MM.1S (cell line): ENCODE measurements at regions not wholly inside any gene's neighbourhood (a gene's known extent, or its start where the extent isn't known, plus 50 kb on each side); places are given as distances from the start of the nearest gene placed in this dataset.
"Not testable (repeated sequence)": the region's sequence is repeated elsewhere in the genome, so short reads cannot be mapped to it uniquely, and the experiment has no call there.

Experiments used
- CTCF ChIP-seq: fragments of 300-600 bp; sonication (generic); IDR thresholded peaks from 2 replicates; pipeline ENCODE4 v1.5.1; 2016; ENCODE audit warnings: antibody characterized with exemption, low read length, mixed read lengths
- EZH2phosphoT487 ChIP-seq: fragments of 300-600 bp; sonication (generic); IDR thresholded peaks from 2 replicates; pipeline ENCODE4 v1.6.1; 2018; ENCODE audit warnings: antibody characterized with exemption, low read length

GRCh38 chr3:195968104-195968503, 59.8 kb upstream of the TNK2 start:
- not testable (repeated sequence) for TF ChIP-seq EZH2phosphoT487, CTCF
